Astrocyte (in vitro differentiated cells and primary cell): ENCODE measurements at regions not wholly inside any gene's neighbourhood (a gene's known extent, or its start where the extent isn't known, plus 50 kb on each side); places are given as distances from the start of the nearest gene placed in this dataset.
"Not testable (repeated sequence)": the region's sequence is repeated elsewhere in the genome, so short reads cannot be mapped to it uniquely, and the experiment has no call there.

Source experiments
- CTCF ChIP-seq: IDR thresholded peaks from 2 replicates; pipeline ENCODE4 v1.5.1; 2011; ENCODE audit warnings: low read depth, mild to moderate bottlenecking, inconsistent platforms, low read length, moderate library complexity; ENCODE audit not compliant: insufficient read depth
- EZH2 ChIP-seq: IDR thresholded peaks from 2 replicates; pipeline ENCODE4 v1.6.1; 2012; ENCODE audit warnings: mild to moderate bottlenecking, low read length, inconsistent platforms; ENCODE audit not compliant: insufficient read depth

DNA sequence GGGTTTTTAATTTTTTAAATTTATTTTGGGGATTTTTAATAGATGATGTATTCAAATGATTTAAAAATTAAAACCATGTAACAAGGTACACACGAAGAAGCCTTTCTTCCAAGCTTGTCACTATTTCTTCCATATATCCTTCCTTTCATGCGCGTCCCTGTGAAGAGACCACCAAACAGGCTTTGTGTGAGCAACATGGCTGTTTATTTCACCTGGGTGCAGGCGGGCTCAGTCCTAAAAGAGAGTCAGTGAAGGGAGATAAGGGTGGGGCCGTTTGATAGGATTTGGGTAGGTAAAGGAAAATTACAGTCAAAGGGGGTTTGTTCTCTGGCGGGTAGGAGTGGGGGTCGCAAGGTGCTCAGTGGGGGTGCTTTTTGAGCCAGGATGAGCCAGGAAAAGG, 320.9 kb downstream of the PCDH11X start:
- TF ChIP-seq CTCF, EZH2: not testable (repeated sequence)
